GM23248 (cell line): ENCODE measurements at regions not wholly inside any gene's neighbourhood (a gene's known extent, or its start where the extent isn't known, plus 50 kb on each side); places are given as distances from the start of the nearest gene placed in this dataset.

Source experiments
- DNase-seq: peaks from one replicate; pipeline ENCODE4 v3.0.0-alpha.2; 2015
- H2AFZ ChIP-seq: fragments of 200-600 bp; sonication (generic); 2 replicates; pipeline ENCODE4 v1.6.1; 2016; ENCODE audit warnings: antibody characterized with exemption
- H3F3A ChIP-seq: fragments of 200-600 bp; sonication (generic); 2 replicates; pipeline ENCODE4 v1.6.1; 2016; ENCODE audit warnings: mild to moderate bottlenecking, antibody characterized with exemption, mixed run types; ENCODE audit not compliant: insufficient read depth
- H3K27ac ChIP-seq: fragments of 200-600 bp; sonication (generic); 2 replicates; pipeline ENCODE4 v1.5.1; 2016; ENCODE audit warnings: mild to moderate bottlenecking
- H3K27me3 ChIP-seq: fragments of 200-600 bp; sonication (generic); replicated peaks from 2 replicates; pipeline ENCODE4 v1.6.1; 2016; ENCODE audit warnings: mild to moderate bottlenecking; ENCODE audit not compliant: insufficient read depth
- H3K36me3 ChIP-seq: fragments of 200-600 bp; sonication (generic); 2 replicates; pipeline ENCODE4 v1.6.1; 2016; ENCODE audit warnings: low read depth, mild to moderate bottlenecking
- H3K4me1 ChIP-seq: fragments of 200-600 bp; sonication (generic); 2 replicates; pipeline ENCODE4 v1.6.1; 2016; ENCODE audit warnings: mild to moderate bottlenecking; ENCODE audit not compliant: insufficient read depth
- H3K4me2 ChIP-seq: fragments of 200-600 bp; sonication (generic); one replicate; pipeline ENCODE4 v1.6.1; 2016; ENCODE audit warnings: mild to moderate bottlenecking; ENCODE audit not compliant: unreplicated experiment
- H3K4me3 ChIP-seq: fragments of 200-600 bp; sonication (generic); 2 replicates; pipeline ENCODE4 v1.5.1; 2016; ENCODE audit warnings: mild to moderate bottlenecking
- H3K79me2 ChIP-seq: fragments of 200-600 bp; sonication (generic); 2 replicates; pipeline ENCODE4 v1.6.1; 2016; ENCODE audit warnings: mild to moderate bottlenecking; ENCODE audit not compliant: insufficient read depth
- H3K9ac ChIP-seq: fragments of 200-600 bp; sonication (generic); 2 replicates; pipeline ENCODE4 v1.6.1; 2016; ENCODE audit warnings: mild to moderate bottlenecking
- H3K9me2 ChIP-seq: fragments of 200-600 bp; sonication (generic); 2 replicates; pipeline ENCODE4 v1.6.1; 2016; ENCODE audit warnings: mixed run types, mild to moderate bottlenecking, moderate library complexity; ENCODE audit not compliant: insufficient read depth
- H3K9me3 ChIP-seq: fragments of 200-600 bp; sonication (generic); one replicate; pipeline ENCODE4 v1.6.1; 2017; ENCODE audit warnings: low read depth
- H4K20me1 ChIP-seq: fragments of 200-600 bp; sonication (generic); 2 replicates; pipeline ENCODE4 v1.6.0; 2016; ENCODE audit not compliant: insufficient read depth
- EZH2 ChIP-seq: fragments of 200-600 bp; sonication (generic); IDR thresholded peaks from 2 replicates; pipeline ENCODE4 v1.6.1; 2018; ENCODE audit warnings: antibody characterized with exemption, mild to moderate bottlenecking; ENCODE audit not compliant: insufficient read depth, poor library complexity, severe bottlenecking
- EZH2phosphoT487 ChIP-seq: fragments of 200-600 bp; sonication (generic); IDR thresholded peaks from 2 replicates; pipeline ENCODE4 v1.6.1; 2018; ENCODE audit warnings: antibody characterized with exemption, moderate library complexity, mild to moderate bottlenecking, low read depth; ENCODE audit not compliant: insufficient read depth
- WGBS, 2 experiments: methylation state at CpG; one replicate each; pipeline ENCODE4 v1.1.6; 2015 to 2017; ENCODE audit warnings: low lambda C conversion rate in 2 of 2, low coverage in 1 of 2; ENCODE audit errors: missing lambda C conversion rate in 2 of 2; 5-methylcytosine and 5-hydroxymethylcytosine counted together
- in situ Hi-C: fragments of 300-500 bp; cut with MboI; formaldehyde crosslinking; loops from 2 replicates; pipeline ENCODE4 v1.15.0; 2020

DNA sequence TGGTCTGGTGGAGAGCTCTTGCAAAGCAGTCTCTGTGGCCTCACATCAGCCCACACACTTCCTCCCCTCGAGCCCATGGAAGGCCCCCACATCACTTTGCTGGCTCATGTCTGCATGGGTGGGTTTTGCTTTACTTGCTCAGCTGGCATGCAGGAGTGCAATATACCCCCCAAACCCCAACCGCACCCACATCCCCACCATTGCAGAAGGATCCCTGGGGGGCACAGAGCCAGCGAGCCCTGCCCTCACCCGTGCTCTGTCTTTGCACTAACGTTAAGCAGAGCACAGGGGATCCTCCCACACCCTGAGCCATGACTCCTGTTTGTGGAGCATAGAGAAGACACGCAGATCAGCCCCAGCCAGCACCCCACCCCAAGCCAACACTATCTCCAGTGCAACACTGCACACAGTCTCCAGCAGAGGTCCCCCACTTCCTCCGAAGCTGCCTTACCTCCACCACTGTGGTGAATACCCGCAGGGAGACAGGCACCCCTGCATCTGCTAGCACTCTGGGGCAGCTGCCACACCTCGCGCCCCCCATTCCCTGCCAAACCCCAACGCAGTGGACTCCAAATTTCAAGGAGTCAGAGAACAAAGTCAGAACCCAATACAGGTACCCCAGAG is 177.8 kb upstream of the RGPD4 start:
- no peaks in the 10 kb centered on the region for H4K20me1 ChIP-seq
- TF ChIP-seq EZH2phosphoT487 (no peak), EZH2 (no peak)
- no peak overlapping the region for H3K27ac ChIP-seq
- no peak overlapping the region for H3K4me3 ChIP-seq
- no peaks in the 10 kb centered on the region for H3F3A ChIP-seq
- no peaks in the 10 kb centered on the region for H3K4me1 ChIP-seq
- no peaks in the 10 kb centered on the region for H3K36me3 ChIP-seq
- H3K9ac ChIP-seq: no peak overlapping the region
- H3K27me3 ChIP-seq: 0 out of 2 replicates have a peak, but pooled peaks cover 3% of the 10 kb centered on the region
- WGBS, 2 experiments: 48 to 52% methylated on average over 11 of the region's 11 CpGs
- no peak overlapping the region for H2AFZ ChIP-seq
- no peaks in the 10 kb centered on the region for H3K9me2 ChIP-seq
- no peaks in the 10 kb centered on the region for H3K9me3 ChIP-seq
- H3K79me2 ChIP-seq: no peaks in the 10 kb centered on the region
- H3K4me2 ChIP-seq: no peak overlapping the region
- no peak for DNase-seq
- in situ Hi-C loops: no loop called here

DNA sequence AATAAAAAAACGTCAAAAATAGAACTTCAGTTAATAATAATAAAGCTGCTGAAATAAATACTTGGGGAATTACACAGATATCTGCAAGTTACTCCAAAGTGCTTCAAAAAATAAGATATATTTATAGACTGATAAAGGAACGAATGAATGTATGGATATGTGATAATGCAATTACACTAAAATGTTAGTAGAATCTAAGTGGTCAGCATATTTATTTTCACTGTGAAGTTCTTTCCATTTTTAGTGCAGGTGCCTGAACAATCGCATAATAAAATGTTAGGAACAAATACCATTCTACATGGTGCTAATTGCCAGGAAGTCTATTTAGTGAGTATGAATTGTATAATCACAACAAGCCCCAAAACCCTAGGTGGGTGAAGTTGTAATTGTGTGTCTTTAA is 169.6 kb upstream of the RGPD4 start:
- no peaks in the 10 kb centered on the region for H3K9me2 ChIP-seq
- no peak overlapping the region for H3K4me3 ChIP-seq
- no peak overlapping the region for H3K27ac ChIP-seq
- no peak overlapping the region for H3K4me2 ChIP-seq
- TF ChIP-seq EZH2phosphoT487 (no peak), EZH2 (no peak)
- H3F3A ChIP-seq: no peaks in the 10 kb centered on the region
- H4K20me1 ChIP-seq: no peaks in the 10 kb centered on the region
- H3K27me3 ChIP-seq: no peaks in the 10 kb centered on the region
- no peak overlapping the region for H3K9ac ChIP-seq
- no peaks in the 10 kb centered on the region for H3K36me3 ChIP-seq
- H3K79me2 ChIP-seq: no peaks in the 10 kb centered on the region
- H3K4me1 ChIP-seq: no peaks in the 10 kb centered on the region
- H3K9me3 ChIP-seq: no peaks in the 10 kb centered on the region
- DNase-seq: no peak
- no peak overlapping the region for H2AFZ ChIP-seq
- whole genome bisulfite sequencing, 2 experiments: 48 to 52% methylated on average over 3 of the region's 3 CpGs
- in situ Hi-C loops: no loop called here

DNA sequence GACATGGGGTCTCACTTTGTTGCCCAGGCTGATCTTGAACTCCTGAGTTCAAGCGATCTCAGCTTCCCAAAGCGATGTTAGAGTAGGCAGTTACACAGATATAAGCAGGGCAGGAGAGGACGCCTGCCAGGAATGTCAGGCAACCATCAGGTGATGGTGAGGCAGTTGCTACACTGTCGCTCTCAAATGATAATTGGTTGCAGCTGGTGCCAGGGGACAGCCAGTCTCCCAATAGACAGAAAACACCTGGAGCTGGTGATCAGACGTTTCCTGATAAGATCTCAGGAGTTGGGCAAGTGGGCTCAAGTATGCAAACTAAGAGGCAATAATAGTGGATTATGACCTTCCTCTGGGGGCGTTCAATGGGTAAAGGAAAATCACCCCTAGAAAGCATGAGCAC is 163.1 kb upstream of the RGPD4 start:
- Histone ChIP-seq H3K36me3 (no peaks in the 10 kb centered on the region), H3K27me3 (no peaks in the 10 kb centered on the region), H3K4me3 (no peak overlapping the region), H3K27ac (no peak overlapping the region), H3K9me3 (no peaks in the 10 kb centered on the region), H4K20me1 (no peaks in the 10 kb centered on the region), H3F3A (no peaks in the 10 kb centered on the region), H3K79me2 (no peaks in the 10 kb centered on the region), H3K4me2 (no peak overlapping the region), H3K9ac (no peak overlapping the region), H3K9me2 (no peaks in the 10 kb centered on the region), H2AFZ (no peak overlapping the region), H3K4me1 (no peaks in the 10 kb centered on the region)
- no peak for DNase-seq
- no peak for TF ChIP-seq EZH2
- no peak for TF ChIP-seq EZH2phosphoT487
- in situ Hi-C loops: no loop called here
- 22 to 29% methylated on average over 6 of the region's 6 CpGs for WGBS, 2 experiments

DNA sequence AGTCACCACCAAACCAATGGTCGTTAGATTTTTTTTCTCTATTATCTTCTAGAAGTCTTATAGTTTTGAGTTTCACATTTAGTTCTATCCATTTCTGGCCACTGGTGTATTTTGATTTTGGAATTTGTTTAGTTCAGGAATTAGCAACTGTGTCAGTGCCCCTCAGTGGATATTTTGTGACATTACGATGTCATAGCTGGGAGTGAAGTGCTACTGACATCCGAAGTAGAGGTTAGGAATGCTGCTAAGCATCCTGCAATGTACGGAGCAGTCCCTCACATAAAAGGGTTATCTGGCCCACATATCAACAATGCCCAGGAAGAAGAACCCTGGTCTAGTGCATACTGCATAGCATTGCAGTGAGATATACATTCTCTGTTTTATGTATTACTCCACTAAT is 157.4 kb upstream of the RGPD4 start:
- Histone ChIP-seq H3K36me3 (no peaks in the 10 kb centered on the region), H2AFZ (peak overlapping the region; percentile 22; the same call in 1 of the 2 replicates), H3K9ac (no peak overlapping the region), H3F3A (no peaks in the 10 kb centered on the region), H3K9me3 (no peaks in the 10 kb centered on the region), H3K27ac (no peak overlapping the region), H3K9me2 (no peaks in the 10 kb centered on the region), H3K4me3 (no peak overlapping the region), H3K79me2 (no peaks in the 10 kb centered on the region), H3K27me3 (no peaks in the 10 kb centered on the region), H3K4me2 (no peak overlapping the region), H4K20me1 (no peaks in the 10 kb centered on the region), H3K4me1 (no peaks in the 10 kb centered on the region)
- in situ Hi-C loops: no loop called here
- TF ChIP-seq EZH2phosphoT487: no peak
- TF ChIP-seq EZH2: no peak
- DNase-seq: peak; percentile 42
- WGBS, 2 experiments: 26 to 42% methylated on average over 4 of the region's 4 CpGs
